OCI-M2 (cell line): ENCODE measurements at regions not wholly inside any gene's neighbourhood (a gene's known extent, or its start where the extent isn't known, plus 50 kb on each side); places are given as distances from the start of the nearest gene placed in this dataset.

Experiments
- DNase-seq: peaks from one replicate; lab custom pipeline; 2025; ENCODE audit not compliant: unreplicated experiment; lab: John Stamatoyannopoulos, UW

DNA sequence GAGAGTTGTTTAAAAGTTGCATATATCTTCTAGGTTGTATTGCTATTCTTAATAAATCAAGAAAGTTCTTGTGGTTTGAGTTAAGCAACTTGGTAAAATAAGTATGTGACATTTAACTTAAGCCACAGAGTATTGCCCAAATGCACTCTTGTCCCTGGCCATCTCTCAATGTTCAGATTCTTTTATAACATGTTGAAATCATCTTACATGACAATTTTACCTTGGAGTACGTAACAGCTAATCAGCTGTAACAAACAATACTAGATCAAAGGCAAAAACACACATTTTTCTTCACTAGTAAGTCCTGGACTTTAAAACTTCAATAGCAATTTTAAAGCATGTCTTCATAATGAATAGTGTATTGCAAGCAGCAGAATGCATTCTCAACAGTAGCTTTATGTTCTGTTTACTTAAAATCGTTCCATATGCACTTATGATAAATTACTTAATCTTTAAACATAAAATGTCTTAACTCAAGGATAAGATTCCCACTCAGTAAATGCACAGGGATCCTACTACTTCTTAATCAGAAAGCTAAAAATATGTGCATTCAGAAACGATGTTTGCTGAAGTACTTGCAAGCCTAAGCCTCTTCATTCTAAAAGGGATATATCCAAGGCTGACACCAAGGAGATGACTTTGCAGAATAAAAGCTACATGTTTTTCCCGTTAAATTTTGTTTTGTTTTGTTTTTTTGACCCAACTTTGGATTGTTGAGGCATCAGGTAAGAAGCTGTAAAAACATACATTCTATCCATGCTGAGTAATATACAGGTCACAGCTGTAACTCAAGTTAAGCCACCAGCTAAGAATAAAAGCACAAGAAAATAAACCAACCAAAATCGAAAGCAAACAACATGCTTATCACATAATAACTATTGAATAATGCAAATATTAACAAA lies 86.1 kb upstream of the NFIB start:
- no peak for DNase-seq

- DNase-seq, result no peak
These were observed 84.5 kb upstream of the NFIB start for GRCh38 chr9:14398473-14398872.

DNA sequence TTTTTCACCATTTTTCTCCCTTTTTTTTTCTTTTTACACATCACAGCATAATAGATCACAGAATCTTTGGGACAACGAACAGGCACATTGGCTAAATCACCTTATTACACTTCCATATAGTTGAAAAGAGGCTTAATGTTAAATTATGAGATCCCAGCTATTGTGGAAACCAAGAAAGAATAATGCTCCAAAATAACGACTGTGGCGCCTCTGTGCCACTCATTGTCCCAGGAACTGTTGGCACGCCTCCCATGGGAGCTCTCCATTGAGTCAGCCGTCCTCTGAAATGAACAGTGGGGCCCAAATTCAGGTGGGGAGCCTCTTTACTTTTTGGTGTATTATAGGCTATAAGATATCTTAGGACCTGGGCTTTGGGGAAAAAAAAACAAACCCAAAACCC lies 82.2 kb upstream of the NFIB start:
- no peak for DNase-seq

DNA sequence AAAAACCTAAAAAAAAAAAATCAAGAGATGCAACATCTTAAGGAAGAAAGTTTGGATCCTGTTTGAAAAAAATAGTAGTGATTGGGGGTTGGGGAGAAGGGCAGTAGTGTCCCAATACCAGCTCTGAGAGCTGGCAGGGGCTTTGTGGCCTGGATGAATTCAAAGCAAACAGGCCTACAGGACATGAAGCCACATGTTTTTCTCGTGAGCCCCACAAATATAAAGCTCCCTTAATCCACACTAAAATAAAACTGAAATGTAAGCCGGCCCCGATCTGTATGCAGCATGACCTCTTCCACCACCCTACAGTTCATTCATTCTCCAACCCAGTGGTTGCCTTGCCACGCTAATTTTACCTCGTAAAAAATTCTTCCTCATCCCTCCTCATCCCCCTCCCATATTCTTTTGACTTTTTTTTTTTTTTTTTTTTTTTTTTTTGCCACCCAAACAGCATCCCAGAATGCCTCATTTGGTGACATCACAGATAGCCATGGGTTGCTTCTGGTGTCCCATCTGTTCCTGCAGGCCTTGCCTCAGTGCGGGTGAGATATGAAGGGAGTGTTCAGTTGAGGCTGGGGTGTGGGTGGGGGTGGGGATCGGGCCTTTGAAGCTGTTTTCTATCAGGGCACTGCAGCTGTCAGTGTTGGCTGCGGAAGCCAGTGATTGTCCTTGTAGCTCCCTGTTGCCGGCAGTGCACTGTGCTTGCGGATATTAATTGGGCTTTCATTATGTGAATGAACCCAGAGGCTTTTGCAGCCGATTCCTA lies 81.6 kb upstream of the NFIB start:
- no peak for DNase-seq

- no peak for DNase-seq
These were observed 79.5 kb upstream of the NFIB start for GRCh38 chr9:14393418-14393817.

GRCh38 chr9:14391620-14392019 lies 77.7 kb upstream of the NFIB start:
- DNase-seq, result no peak

- DNase-seq, result no peak
These were observed 75.7 kb upstream of the NFIB start for GRCh38 chr9:14389657-14390056.

- no peak for DNase-seq
These were observed 75.2 kb upstream of the NFIB start for GRCh38 chr9:14389146-14389545.

DNA sequence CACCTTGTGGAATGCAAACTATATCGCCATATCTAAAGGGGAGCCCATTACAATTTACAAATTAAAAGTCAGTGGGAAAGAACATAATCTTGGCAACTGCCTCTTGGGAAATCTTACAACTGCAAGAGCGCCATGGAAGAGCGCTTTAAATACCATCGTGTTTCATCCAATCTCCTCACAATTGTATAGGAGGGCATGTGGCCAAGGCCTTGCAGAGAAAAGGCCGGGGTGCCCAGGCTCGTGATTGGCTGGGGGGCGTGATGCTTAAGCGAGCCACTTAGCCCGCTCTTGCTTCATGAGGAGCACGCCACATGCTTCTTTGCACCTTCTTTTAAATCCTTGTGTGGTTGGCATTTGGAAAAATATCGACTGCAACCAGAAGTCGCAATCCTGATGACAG lies 69.8 kb upstream of the NFIB start:
- no peak for DNase-seq

DNA sequence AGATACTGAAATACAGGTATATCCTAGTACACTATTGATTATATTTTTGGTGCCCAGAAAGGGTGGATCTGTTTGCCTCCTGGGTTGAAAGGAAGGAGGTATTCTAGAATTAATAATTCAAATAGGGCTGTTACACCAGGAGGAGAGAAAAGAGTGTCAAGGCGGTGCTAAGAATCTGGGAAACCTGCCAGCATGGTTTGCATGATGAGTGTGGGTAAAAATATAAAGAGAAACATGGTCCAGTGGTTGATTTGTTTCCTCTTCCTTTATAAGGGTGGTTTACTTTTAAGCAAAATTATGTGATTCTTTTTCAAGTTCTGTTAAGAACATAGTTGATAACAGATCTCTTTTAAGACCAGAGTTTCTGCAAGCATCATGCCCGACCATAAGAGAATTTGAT lies 69.4 kb upstream of the NFIB start:
- DNase-seq, result no peak

DNA sequence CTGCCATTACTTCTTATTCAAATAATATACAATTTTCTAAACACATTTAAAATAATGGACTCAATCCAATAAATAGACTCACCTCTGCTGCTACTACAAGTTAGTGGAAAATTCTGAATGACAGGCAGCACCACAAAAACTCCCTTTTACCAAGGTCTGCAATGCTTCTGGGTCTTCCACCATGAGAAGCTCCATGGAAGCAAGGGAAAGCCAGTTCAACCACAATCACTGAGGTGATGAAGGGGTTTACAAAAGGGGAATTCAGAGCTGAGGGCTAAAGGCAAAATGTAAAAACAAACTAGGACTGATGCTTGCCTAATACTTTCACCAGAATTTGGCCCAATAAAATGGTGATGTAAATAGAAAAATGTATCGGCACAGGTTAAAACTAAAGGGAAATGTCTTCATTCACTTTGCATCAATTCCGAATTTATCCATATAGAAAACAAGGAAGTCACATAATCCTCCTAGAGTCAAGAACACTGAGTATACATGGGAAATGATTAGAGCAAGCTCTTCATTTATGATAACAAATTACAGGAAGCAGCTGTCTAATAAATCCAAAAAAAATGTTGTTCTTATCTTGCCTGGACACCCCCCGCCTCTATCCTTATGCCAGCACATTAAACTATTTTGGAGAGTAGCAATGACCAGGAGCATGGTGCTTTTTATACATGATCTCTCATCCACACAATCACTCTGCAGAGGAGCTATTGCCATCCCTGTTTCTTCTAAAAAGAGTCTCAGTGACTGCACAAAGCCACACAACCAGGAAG lies 66.3 kb upstream of the NFIB start:
- DNase-seq, result no peak

- DNase-seq, result no peak
These were observed 65.3 kb upstream of the NFIB start for GRCh38 chr9:14379280-14379679.

DNA sequence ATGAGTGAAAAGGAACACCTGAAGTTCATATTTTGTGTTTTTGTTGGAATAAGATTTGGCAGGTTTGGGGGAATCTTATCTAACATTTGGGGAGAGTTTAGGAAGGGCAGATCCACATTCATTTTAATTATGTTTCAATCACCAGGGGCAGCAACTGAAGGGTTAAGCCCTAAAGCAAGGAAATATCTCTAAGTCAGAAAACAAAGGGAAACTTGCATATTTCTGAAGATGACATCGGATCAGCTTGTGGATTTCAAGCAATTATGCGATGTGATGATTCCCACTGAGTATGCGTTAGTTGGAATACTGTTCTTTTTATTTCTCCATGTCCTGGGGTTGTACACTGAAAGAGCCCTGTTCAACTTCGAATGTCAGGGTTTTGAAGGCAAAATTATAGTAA lies 59.8 kb upstream of the NFIB start:
- no peak for DNase-seq

DNA sequence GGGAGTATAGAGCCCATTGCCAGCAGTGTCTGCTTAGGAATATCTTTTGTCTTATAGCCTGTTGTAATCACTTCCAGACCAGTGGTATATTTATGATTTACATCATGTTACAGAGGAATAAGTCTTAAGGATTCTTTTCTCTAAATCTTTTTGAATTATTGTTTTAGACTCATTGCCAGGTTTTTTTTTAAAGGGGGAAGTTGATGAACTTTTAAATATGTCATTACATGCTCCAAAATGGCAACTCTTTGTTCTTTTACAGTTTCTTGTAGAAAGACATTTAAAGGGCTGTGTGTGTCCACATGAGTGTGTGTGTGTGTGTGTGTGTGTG lies 59.4 kb upstream of the NFIB start:
- DNase-seq, result no peak

- DNase-seq, result no peak
These were observed 58.7 kb upstream of the NFIB start for GRCh38 chr9:14372437-14373335.

DNA sequence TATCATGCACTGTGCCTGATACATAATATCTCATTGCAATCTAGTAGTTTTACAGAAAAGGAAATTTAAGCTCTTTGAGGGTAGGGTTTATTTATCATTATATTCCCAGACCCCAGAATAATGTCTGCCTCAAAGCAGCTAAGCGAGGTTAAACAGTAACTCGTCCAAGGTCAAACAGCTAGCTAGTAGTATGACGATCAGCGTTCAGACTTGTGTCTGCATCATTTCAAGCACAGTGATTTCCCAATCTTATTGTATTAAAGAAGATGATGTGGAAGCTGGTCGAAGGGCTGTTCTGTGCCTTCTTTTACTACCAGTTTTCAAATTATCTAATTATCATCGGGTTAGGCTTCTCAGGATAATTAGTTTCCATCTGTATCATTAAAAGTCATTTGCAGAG lies 55.1 kb upstream of the NFIB start:
- no peak for DNase-seq

- DNase-seq, result no peak
These were observed 52.1 kb upstream of the NFIB start for GRCh38 chr9:14366076-14366475.

- DNase-seq, result no peak
These were observed 51.7 kb upstream of the NFIB start for GRCh38 chr9:14365670-14366069.
